GM12891 (cell line): ENCODE measurements at regions not wholly inside any gene's neighbourhood (a gene's known extent, or its start where the extent isn't known, plus 50 kb on each side); places are given as distances from the start of the nearest gene placed in this dataset.

ENCODE experiments used
- POLR2A ChIP-seq: IDR thresholded peaks from 2 replicates; pipeline ENCODE4 v1.6.1; 2011; ENCODE audit warnings: low read depth, low read length, control low read depth
- POLR2AphosphoS5 ChIP-seq: IDR thresholded peaks from 2 replicates; pipeline ENCODE4 v1.6.1; 2011; ENCODE audit warnings: low read depth, low read length, control low read depth
- TAF1 ChIP-seq: IDR thresholded peaks from 2 replicates; pipeline ENCODE4 v1.6.1; 2011; ENCODE audit warnings: low read depth, low read length, control low read depth

GRCh38 chr13:72303941-72304746, 423.3 kb downstream of the MZT1 start:
- TF ChIP-seq POLR2A (no peak), TAF1 (no peak), POLR2AphosphoS5 (no peak)
